ENCODE measurements at regions not wholly inside any gene's neighbourhood (a gene's known extent, or its start where the extent isn't known, plus 50 kb on each side); places are given as distances from the start of the nearest gene placed in this dataset.

GRCh38 chr2:56089931-56090330, 93.9 kb upstream of the CCDC85A start (continued):
- TF ChIP-seq MAX (IDR thresholded peaks at IDR 0.05), result no peak
- TF ChIP-seq SP4 (IDR thresholded peaks at IDR 0.05; ENCODE audit: low read length), result no peak

Data from H1 (cell line).